ENCODE measurements at regions not wholly inside any gene's neighbourhood (a gene's known extent, or its start where the extent isn't known, plus 50 kb on each side); places are given as distances from the start of the nearest gene placed in this dataset.
"Not testable (repeated sequence)": the region's sequence is repeated elsewhere in the genome, so short reads cannot be mapped to it uniquely, and the experiment has no call there.

GRCh38 chr2:212773808-212774339 lies 235.3 kb upstream of the ERBB4 start:
- DNase-seq (ENCODE audit: low spot score): no peak

- no peak for DNase-seq (ENCODE audit: low spot score)
These were observed 231.6 kb upstream of the ERBB4 start for GRCh38 chr2:212770240-212770639.

GRCh38 chr2:212766921-212767320 lies 228.3 kb upstream of the ERBB4 start:
- DNase-seq (ENCODE audit: low spot score): no peak

- DNase-seq (ENCODE audit: low spot score): no peak
These were observed 214.2 kb upstream of the ERBB4 start for GRCh38 chr2:212752730-212753351.

- DNase-seq (ENCODE audit: low spot score): no peak
These were observed 206.8 kb upstream of the ERBB4 start for GRCh38 chr2:212745359-212745758.

- DNase-seq (ENCODE audit: low spot score): no peak
These were observed 199.0 kb upstream of the ERBB4 start for GRCh38 chr2:212737392-212738172.

- DNase-seq (ENCODE audit: low spot score): no peak
These were observed 197.8 kb upstream of the ERBB4 start for GRCh38 chr2:212736385-212736726.

GRCh38 chr2:212733273-212733672 lies 194.7 kb upstream of the ERBB4 start:
- no peak for DNase-seq (ENCODE audit: low spot score)

- no peak for DNase-seq (ENCODE audit: low spot score)
These were observed 194.3 kb upstream of the ERBB4 start for GRCh38 chr2:212732860-212733259.

- DNase-seq (ENCODE audit: low spot score): no peak
These were observed 192.4 kb upstream of the ERBB4 start for GRCh38 chr2:212730994-212731393.

GRCh38 chr2:212728717-212729116 lies 190.1 kb upstream of the ERBB4 start:
- DNase-seq (ENCODE audit: low spot score): no peak

- DNase-seq (ENCODE audit: low spot score): no peak
These were observed 189.1 kb upstream of the ERBB4 start for GRCh38 chr2:212727751-212728150.

GRCh38 chr2:212726403-212726802 lies 187.8 kb upstream of the ERBB4 start:
- no peak for DNase-seq (ENCODE audit: low spot score)

GRCh38 chr2:212725180-212725579 lies 186.6 kb upstream of the ERBB4 start:
- DNase-seq (ENCODE audit: low spot score): no peak

GRCh38 chr2:212723226-212723625 lies 184.6 kb upstream of the ERBB4 start:
- no peak for DNase-seq (ENCODE audit: low spot score)

- no peak for DNase-seq (ENCODE audit: low spot score)
These were observed 183.4 kb upstream of the ERBB4 start for GRCh38 chr2:212722046-212722445.

- no peak for DNase-seq (ENCODE audit: low spot score)
These were observed 182.4 kb upstream of the ERBB4 start for GRCh38 chr2:212721026-212721451.

GRCh38 chr2:212715411-212715810 lies 176.8 kb upstream of the ERBB4 start:
- DNase-seq (ENCODE audit: low spot score): not testable (repeated sequence)

- no peak for DNase-seq (ENCODE audit: low spot score)
These were observed 175.1 kb upstream of the ERBB4 start for GRCh38 chr2:212713681-212714080.

GRCh38 chr2:212712991-212713390 lies 174.4 kb upstream of the ERBB4 start:
- DNase-seq (ENCODE audit: low spot score): no peak

- DNase-seq (ENCODE audit: low spot score): no peak
These were observed 173.9 kb upstream of the ERBB4 start for GRCh38 chr2:212712466-212712865.

GRCh38 chr2:212711856-212712255 lies 173.3 kb upstream of the ERBB4 start:
- DNase-seq (ENCODE audit: low spot score): no peak

- no peak for DNase-seq (ENCODE audit: low spot score)
These were observed 170.7 kb upstream of the ERBB4 start for GRCh38 chr2:212709280-212709679.

- DNase-seq (ENCODE audit: low spot score): no peak
These were observed 169.8 kb upstream of the ERBB4 start for GRCh38 chr2:212708355-212708754.
